Nephron (organoid): ENCODE measurements at regions not wholly inside any gene's neighbourhood (a gene's known extent, or its start where the extent isn't known, plus 50 kb on each side); places are given as distances from the start of the nearest gene placed in this dataset.

Experiments
- H3K27ac Mint-ChIP-seq, 3 experiments: 2 replicates each; pipeline ENCODE4 v1.8.0; 2020; ENCODE audit warnings: mixed read lengths in 3 of 3, mild to moderate bottlenecking in 2 of 3, moderate library complexity in 1 of 3
- H3K27me3 Mint-ChIP-seq: 2 replicates; pipeline ENCODE4 v1.8.0; 2021; ENCODE audit warnings: low read depth, mild to moderate bottlenecking, moderate library complexity, mixed read lengths
- H3K36me3 Mint-ChIP-seq: 2 replicates; pipeline ENCODE4 v1.8.0; 2020; ENCODE audit warnings: low read depth, mixed read lengths
- H3K4me1 Mint-ChIP-seq: 2 replicates; pipeline ENCODE4 v1.8.0; 2020; ENCODE audit warnings: mixed read lengths
- H3K4me3 Mint-ChIP-seq, 3 experiments: 2 replicates each; pipeline ENCODE4 v1.8.0; 2020; ENCODE audit warnings: mild to moderate bottlenecking in 3 of 3, mixed read lengths in 3 of 3, moderate library complexity in 2 of 3
- H3K9me3 Mint-ChIP-seq: 2 replicates; pipeline ENCODE4 v1.8.0; 2020; ENCODE audit warnings: mixed read lengths
- CTCF ChIP-seq, 3 experiments: fragments of 200-600 bp; sonication (generic); IDR thresholded peaks; one replicate each; pipeline ENCODE4 v1.5.0; 2021; ENCODE audit warnings: antibody characterized with exemption in 3 of 3; ENCODE audit not compliant: unreplicated experiment in 3 of 3

GRCh38 chr13:28563609-28564008, 68.7 kb upstream of the FLT1 start:
- Mint-ChIP-seq H3K9me3 (no peaks in the 10 kb centered on the region), H3K4me3 (no peak overlapping the region), H3K27ac (no peak overlapping the region), H3K36me3 (no peaks in the 10 kb centered on the region), H3K4me1 (peaks cover 2% of the 10 kb centered on the region), H3K27me3 (peaks cover 5% of the 10 kb centered on the region)
- TF ChIP-seq CTCF (IDR thresholded peaks at IDR 0.05; ENCODE audit: unreplicated experiment in 3 of 3) = no peak

- H3K27me3 Mint-ChIP-seq = peaks cover 4% of the 10 kb centered on the region
- TF ChIP-seq CTCF (IDR thresholded peaks at IDR 0.05; ENCODE audit: unreplicated experiment in 3 of 3) = no peak
- no peak overlapping the region for H3K27ac Mint-ChIP-seq
- H3K9me3 Mint-ChIP-seq = no peaks in the 10 kb centered on the region
- H3K4me3 Mint-ChIP-seq = no peak overlapping the region
- no peaks in the 10 kb centered on the region for H3K36me3 Mint-ChIP-seq
- H3K4me1 Mint-ChIP-seq = no peaks in the 10 kb centered on the region
These were observed 65.7 kb upstream of the FLT1 start for GRCh38 chr13:28560612-28561011.

GRCh38 chr13:28559636-28560259, 64.8 kb upstream of the FLT1 start:
- Mint-ChIP-seq H3K9me3 (no peaks in the 10 kb centered on the region), H3K27ac (no peak overlapping the region), H3K4me3 (no peak overlapping the region), H3K36me3 (no peaks in the 10 kb centered on the region), H3K4me1 (no peaks in the 10 kb centered on the region), H3K27me3 (peaks cover 4% of the 10 kb centered on the region)
- no peak for TF ChIP-seq CTCF (IDR thresholded peaks at IDR 0.05; ENCODE audit: unreplicated experiment in 3 of 3)

DNA sequence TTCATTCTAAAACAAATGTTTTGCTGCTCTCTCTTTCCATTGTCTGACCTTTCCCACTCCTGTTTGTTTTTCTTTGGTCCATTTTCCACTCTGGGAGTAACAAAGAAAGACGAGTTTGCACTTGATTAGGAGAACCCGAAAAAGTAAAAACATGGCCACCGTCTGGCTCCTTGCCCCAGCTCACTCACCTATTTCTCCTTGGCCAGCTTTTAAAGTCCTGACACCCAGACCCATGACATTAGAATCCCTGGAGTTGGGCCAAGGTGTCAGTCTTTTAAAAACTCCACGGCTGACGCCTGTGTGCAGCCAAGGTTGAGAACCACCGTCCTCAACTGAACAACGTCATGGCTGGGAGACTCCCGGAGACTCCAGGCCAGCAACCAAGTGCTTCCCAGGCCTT, 63.6 kb upstream of the FLT1 start:
- TF ChIP-seq CTCF (IDR thresholded peaks at IDR 0.05; ENCODE audit: unreplicated experiment in 3 of 3) = no peak
- Mint-ChIP-seq H3K9me3 (no peaks in the 10 kb centered on the region), H3K36me3 (no peaks in the 10 kb centered on the region), H3K27ac (no peak overlapping the region), H3K4me3 (no peak overlapping the region), H3K27me3 (peaks cover 4% of the 10 kb centered on the region), H3K4me1 (no peaks in the 10 kb centered on the region)

DNA sequence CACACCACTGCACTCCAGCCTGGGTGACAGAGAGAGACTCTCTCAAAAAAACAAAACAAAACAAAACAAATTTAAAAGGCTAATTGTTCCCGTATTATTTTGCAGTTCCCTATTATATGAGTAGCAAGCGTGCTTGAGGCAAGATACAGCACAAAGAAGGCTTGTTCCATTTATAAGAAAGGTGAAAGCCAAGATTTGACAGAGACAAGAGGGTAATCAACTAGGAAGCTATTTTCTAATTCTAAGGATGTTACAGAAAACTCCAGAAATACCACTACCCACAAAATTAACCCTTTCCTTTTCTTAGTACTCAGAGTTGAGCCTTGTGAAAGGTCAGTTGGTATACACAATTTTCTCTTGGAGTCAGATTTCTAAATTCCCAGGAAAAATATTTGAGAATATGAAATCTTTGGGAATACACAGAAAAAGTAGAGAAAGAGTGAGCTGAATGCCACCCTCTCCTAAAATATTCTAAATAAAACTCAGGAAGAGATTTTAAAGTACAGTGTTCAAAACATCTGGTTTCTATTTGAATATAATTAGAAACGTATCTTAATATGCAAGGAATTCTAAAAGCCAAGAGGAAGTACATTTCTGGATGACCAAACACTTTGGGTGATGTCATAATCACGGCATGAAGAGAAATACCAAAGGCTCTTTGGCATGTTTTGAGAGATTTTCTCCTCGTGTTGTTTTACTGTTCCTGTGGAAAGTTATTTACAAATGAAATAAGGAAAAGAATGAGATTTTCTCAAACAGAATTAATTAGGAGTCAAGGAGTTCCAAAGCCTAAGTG, 63.0 kb upstream of the FLT1 start:
- no peak overlapping the region for H3K27ac Mint-ChIP-seq

More for the DNA sequence above, 63.0 kb upstream of the FLT1 start:
- no peaks in the 10 kb centered on the region for H3K27me3 Mint-ChIP-seq
- no peak overlapping the region for H3K4me3 Mint-ChIP-seq
- no peaks in the 10 kb centered on the region for H3K9me3 Mint-ChIP-seq
- no peaks in the 10 kb centered on the region for H3K4me1 Mint-ChIP-seq
- no peaks in the 10 kb centered on the region for H3K36me3 Mint-ChIP-seq
- TF ChIP-seq CTCF (IDR thresholded peaks at IDR 0.05; ENCODE audit: unreplicated experiment in 3 of 3) = no peak
